ENCODE measurements at regions not wholly inside any gene's neighbourhood (a gene's known extent, or its start where the extent isn't known, plus 50 kb on each side); places are given as distances from the start of the nearest gene placed in this dataset.

DNA sequence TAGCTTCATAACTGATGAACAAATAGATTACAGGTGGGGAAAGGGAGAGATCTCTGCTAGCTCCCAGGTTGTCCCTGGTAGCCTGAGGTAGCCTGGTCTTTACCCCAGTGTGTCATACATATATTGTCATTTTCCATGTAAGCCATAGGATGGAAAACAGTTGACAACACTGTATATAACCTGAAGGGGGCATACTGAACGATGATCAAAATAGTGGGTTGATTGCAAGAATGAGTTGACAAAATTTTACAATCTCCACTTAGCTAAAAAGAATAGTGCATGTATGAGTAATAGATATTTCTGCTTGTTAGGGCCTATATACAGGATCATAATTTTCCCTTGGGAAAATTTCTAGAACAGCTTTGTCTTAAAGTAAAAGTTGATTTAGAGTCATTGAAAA is 304.1 kb upstream of the HAND2 start:
- ChIA-PET POLR2A (no interaction called here), CTCF (no interaction called here)
- H3K4me3 ChIP-seq (ENCODE audit: low read depth, low read length), result no peak overlapping the region
- DNase-seq (ENCODE audit: low read depth, low spot score), result no peak
- no peak for TF ChIP-seq CTCF (IDR thresholded peaks at IDR 0.05; ENCODE audit: insufficient read depth, low read length, missing control alignments)

DNA sequence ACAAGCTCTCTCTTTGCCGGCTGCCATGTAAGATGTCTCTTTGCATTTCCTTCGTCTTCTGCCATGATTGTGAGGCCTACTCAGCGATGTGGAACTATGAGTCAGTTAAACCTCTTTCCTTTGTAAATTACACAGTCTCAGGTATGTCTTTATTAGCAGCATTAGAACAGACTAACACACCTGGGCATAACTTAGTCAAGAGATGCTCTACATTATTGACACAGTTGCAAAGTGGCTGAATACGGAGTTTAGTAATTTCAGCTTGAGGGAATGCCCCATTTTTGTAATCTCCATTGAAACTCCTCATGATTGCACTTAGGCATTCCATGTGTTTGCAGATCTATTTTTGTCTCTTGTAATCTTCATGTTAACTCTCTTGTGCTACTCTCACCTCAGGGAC is 299.5 kb upstream of the HAND2 start:
- CTCF ChIA-PET, result interaction anchor here (3.5 kb wide), 1 partner anchor 324 kb away, joined by 16 read pairs; no protein-coding TSS in a partner anchor
- TF ChIP-seq CTCF (IDR thresholded peaks at IDR 0.05; ENCODE audit: insufficient read depth, low read length, missing control alignments), result no peak
- no peak overlapping the region for H3K4me3 ChIP-seq (ENCODE audit: low read depth, low read length)
- DNase-seq (ENCODE audit: low read depth, low spot score), result no peak
- POLR2A ChIA-PET, result no interaction called here

DNA sequence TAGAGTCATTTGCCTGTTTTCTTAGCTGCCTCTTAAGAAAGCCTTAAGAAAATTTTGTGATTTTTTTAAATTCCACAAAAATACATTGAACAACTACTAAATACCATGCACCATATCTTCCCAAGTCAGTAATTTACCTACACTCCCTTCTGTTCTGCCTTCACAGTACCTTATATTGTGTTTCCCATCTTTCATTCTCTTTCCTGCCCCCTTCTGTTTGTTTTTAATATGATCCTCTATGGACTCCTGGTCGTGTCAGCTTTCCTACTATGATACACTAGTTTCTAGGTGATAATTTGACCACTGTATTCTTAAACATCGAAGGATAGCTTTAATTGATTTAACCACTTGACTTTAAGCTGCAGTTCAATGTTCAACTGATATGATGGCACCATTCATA is 297.7 kb upstream of the HAND2 start:
- DNase-seq (ENCODE audit: low read depth, low spot score), result no peak
- H3K4me3 ChIP-seq (ENCODE audit: low read depth, low read length), result no peak overlapping the region
- ChIA-PET CTCF (interaction anchor here (0.6 to 3.5 kb wide), 7 partner anchors 10 to 512 kb away, joined by 3 to 16 read pairs (median 4); no protein-coding TSS in a partner anchor), POLR2A (no interaction called here)
- TF ChIP-seq CTCF (IDR thresholded peaks at IDR 0.05; ENCODE audit: insufficient read depth, low read length, missing control alignments), result no peak

DNA sequence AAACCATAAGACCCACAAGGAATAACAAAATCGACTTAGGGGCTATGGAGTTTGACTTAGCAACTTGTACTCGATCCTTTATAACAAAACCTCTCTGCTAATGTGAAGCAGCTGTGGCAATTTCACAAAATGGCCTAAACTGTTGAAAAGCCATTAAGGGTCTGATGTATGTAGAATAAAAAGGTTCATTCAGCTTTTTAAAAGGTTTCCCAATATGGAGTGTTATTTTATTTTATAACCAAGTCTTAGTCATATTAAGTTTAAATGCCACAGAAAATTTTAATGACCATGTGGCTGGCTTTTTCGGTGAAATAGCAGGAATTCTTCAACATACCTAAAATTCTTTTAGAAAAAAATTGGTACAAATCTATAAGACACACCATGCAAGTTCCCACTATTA is 291.8 kb upstream of the HAND2 start:
- ChIA-PET CTCF (interaction anchor here (0.9 to 1.6 kb wide), 4 partner anchors 316 to 401 kb away, joined by 3 to 4 read pairs (median 4); no protein-coding TSS in a partner anchor), POLR2A (no interaction called here)
- peak; percentile 31 for DNase-seq (ENCODE audit: low read depth, low spot score)
- H3K4me3 ChIP-seq (ENCODE audit: low read depth, low read length), result no peak overlapping the region
- TF ChIP-seq CTCF (IDR thresholded peaks at IDR 0.05; ENCODE audit: insufficient read depth, low read length, missing control alignments), result no peak

- no peak for TF ChIP-seq CTCF (IDR thresholded peaks at IDR 0.05; ENCODE audit: insufficient read depth, low read length, missing control alignments)
- H3K4me3 ChIP-seq (ENCODE audit: low read depth, low read length), result no peak overlapping the region
- POLR2A ChIA-PET, result no interaction called here
- CTCF ChIA-PET, result interaction anchor here (0.9 to 1.2 kb wide), 2 partner anchors 315 to 400 kb away, joined by 3 to 4 read pairs; no protein-coding TSS in a partner anchor
- no peak for DNase-seq (ENCODE audit: low read depth, low spot score)
These were observed 291.0 kb upstream of the HAND2 start for GRCh38 chr4:173821036-173821435.

DNA sequence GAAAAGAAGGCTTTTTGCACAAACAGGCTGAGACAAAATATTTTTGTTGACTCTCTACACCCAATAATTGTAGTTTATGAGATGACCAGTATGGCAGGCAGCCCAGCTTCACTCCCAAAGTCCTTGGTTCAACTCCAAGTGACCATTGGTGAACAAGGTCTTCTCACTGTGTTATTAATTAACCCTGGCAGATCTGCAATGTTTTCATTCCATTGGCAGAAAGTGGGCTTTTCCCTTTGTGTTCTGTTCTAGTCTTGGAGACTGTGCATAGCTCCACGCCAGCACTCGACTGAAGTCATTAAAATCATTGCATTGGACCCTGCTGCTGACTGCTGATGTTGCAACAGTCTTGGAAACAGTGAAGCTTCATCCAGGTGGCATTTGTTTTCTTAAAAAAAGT is 277.3 kb upstream of the HAND2 start:
- POLR2A ChIA-PET, result no interaction called here
- CTCF ChIA-PET, result no interaction called here
- no peak for TF ChIP-seq CTCF (IDR thresholded peaks at IDR 0.05; ENCODE audit: insufficient read depth, low read length, missing control alignments)
- DNase-seq (ENCODE audit: low read depth, low spot score), result no peak
- H3K4me3 ChIP-seq (ENCODE audit: low read depth, low read length), result no peak overlapping the region

Data from AG04449 (cell line).